HG02623 (cell line): ENCODE measurements at regions not wholly inside any gene's neighbourhood (a gene's known extent, or its start where the extent isn't known, plus 50 kb on each side); places are given as distances from the start of the nearest gene placed in this dataset.

ENCODE experiments used
- ATAC-seq: cut with Tn5 transposase; IDR thresholded peaks from one replicate; pipeline ENCODE4 v1.9.1; 2021; ENCODE audit warnings: moderate library complexity; ENCODE audit not compliant: unreplicated experiment

- ATAC-seq, result no peak
Measured at GRCh38 chr5:145283141-145283810, 551.9 kb downstream of the PRELID2 start.

- no peak for ATAC-seq
Measured at GRCh38 chr5:145280806-145281205, 554.3 kb downstream of the PRELID2 start.

GRCh38 chr5:145280214-145280613 is 554.9 kb downstream of the PRELID2 start:
- ATAC-seq, result no peak

GRCh38 chr5:145260670-145261069 is 574.5 kb downstream of the PRELID2 start:
- ATAC-seq, result no peak

GRCh38 chr5:145247745-145248040 is 587.4 kb downstream of the PRELID2 start:
- ATAC-seq, result no peak

GRCh38 chr5:145246961-145247744 is 588.0 kb downstream of the PRELID2 start:
- no peak for ATAC-seq

GRCh38 chr5:145246379-145246778 is 588.8 kb downstream of the PRELID2 start:
- no peak for ATAC-seq

- no peak for ATAC-seq
Measured at GRCh38 chr5:145245354-145245753, 589.8 kb downstream of the PRELID2 start.

GRCh38 chr5:145244788-145245187 is 590.4 kb downstream of the PRELID2 start:
- no peak for ATAC-seq

- no peak for ATAC-seq
Measured at GRCh38 chr5:145244251-145244650, 590.9 kb downstream of the PRELID2 start.

- ATAC-seq, result no peak
Measured at GRCh38 chr5:145243016-145243415, 592.1 kb downstream of the PRELID2 start.

- no peak for ATAC-seq
Measured at GRCh38 chr5:145242551-145242950, 592.6 kb downstream of the PRELID2 start.

- ATAC-seq, result peak; percentile 66
Measured at GRCh38 chr5:145237843-145238242, 597.3 kb downstream of the PRELID2 start.

GRCh38 chr5:145236983-145237382 is 598.2 kb downstream of the PRELID2 start:
- no peak for ATAC-seq

- no peak for ATAC-seq
Measured at GRCh38 chr5:145236127-145236526, 599.0 kb downstream of the PRELID2 start.

GRCh38 chr5:145233461-145233860 is 601.7 kb downstream of the PRELID2 start:
- no peak for ATAC-seq

- no peak for ATAC-seq
Measured at GRCh38 chr5:145230781-145231180, 604.4 kb downstream of the PRELID2 start.

GRCh38 chr5:145228564-145228963 is 606.6 kb downstream of the PRELID2 start:
- ATAC-seq, result no peak

GRCh38 chr5:145227881-145228280 is 607.3 kb downstream of the PRELID2 start:
- no peak for ATAC-seq

- no peak for ATAC-seq
Measured at GRCh38 chr5:145226726-145227125, 608.4 kb downstream of the PRELID2 start.

GRCh38 chr5:145225529-145225928 is 609.6 kb downstream of the PRELID2 start:
- ATAC-seq, result no peak

GRCh38 chr5:145223582-145223981 is 611.6 kb downstream of the PRELID2 start:
- ATAC-seq, result no peak

- ATAC-seq, result no peak
Measured at GRCh38 chr5:145222622-145223021, 612.5 kb downstream of the PRELID2 start.
